Activated gamma-delta T cell (primary cell): ENCODE measurements at regions not wholly inside any gene's neighbourhood (a gene's known extent, or its start where the extent isn't known, plus 50 kb on each side); places are given as distances from the start of the nearest gene placed in this dataset.

Experiments used
- DNase-seq: peaks from one replicate; lab custom pipeline; 2025; lab: John Stamatoyannopoulos, UW

DNA sequence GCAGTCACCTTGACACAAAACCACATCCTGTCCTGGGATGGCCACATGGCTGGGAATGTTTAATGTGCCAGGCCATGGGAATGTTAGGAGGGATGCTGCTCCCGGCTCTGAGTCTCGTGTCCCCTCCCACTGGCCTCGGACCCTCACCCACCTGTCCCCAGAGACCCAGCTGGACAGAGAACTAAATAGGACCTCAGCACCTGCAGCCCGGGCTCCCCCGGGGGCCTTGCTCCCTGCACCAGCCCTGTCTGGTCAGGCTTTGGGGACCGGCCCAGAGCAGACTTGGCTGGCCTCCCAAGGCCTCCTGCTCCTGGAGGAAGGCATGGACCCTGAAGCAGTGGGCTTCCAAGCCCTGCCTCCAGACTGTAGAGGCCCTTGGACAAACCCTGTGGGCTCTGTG, 100.0 kb upstream of the IQSEC1 start:
- no peak for DNase-seq

DNA sequence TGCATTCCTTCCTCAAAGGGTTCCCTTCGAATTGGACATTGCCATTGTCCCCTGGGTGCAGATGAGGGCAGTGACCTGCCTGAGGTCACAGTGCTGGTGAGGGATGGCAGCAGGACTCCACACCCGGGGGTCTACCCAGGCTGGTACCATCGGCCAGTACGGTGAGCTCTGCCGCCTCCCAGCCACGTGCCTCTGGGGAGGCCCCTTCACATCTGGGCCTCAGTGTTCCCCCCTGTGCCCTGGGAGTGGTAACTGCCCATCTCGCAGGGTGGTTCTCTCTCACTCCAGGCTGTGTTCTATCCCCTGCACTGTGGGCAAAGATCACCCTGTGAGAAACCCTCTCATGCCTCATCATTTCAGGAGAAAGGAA, 99.4 kb upstream of the IQSEC1 start:
- no peak for DNase-seq

- no peak for DNase-seq
These were observed 98.7 kb upstream of the IQSEC1 start for GRCh38 chr3:13171704-13172643.

DNA sequence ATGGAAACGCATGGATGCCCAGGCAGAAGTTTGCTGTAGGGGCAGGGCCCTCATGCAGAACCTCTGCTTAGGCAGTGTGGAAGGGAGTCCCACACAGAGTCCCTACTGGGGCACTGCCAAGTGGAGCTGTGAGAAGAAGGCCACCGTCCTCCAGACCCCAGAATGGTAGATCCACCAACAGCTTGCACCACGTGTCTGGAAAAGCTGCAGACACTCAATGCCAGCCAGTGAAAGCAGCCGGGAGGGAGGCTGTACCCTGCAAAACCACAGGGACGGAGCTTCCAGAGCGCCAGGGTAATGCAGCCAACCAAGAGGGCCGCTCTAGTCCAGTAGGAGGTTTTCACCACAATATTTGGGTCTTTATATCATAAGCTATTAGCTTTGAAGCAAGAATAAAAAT, 97.1 kb upstream of the IQSEC1 start:
- no peak for DNase-seq

- DNase-seq = no peak
These were observed 95.2 kb upstream of the IQSEC1 start for GRCh38 chr3:13168391-13168790.

DNA sequence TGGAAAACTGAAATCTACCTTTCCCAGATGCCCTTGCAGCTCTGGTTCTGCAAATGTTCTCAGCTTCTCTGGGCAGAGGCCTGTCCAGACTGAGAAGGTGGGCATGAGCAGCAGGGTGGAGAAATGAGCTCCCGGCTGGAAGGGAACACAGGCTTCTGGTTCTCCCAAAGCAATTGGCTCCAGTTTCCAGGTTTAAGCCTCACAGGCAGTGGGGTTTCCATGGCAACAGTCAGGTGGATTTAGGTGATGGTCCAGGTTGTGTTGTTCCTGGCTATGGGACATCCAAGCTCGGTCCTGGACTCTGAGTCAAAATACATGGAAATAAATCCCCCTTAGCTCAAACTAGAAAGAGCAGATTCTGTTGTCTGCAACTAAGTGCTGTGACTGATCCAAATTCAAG, 94.6 kb upstream of the IQSEC1 start:
- no peak for DNase-seq

- DNase-seq = no peak
These were observed 94.0 kb upstream of the IQSEC1 start for GRCh38 chr3:13167064-13167743.

GRCh38 chr3:13166243-13167063, 93.2 kb upstream of the IQSEC1 start:
- DNase-seq = no peak

DNA sequence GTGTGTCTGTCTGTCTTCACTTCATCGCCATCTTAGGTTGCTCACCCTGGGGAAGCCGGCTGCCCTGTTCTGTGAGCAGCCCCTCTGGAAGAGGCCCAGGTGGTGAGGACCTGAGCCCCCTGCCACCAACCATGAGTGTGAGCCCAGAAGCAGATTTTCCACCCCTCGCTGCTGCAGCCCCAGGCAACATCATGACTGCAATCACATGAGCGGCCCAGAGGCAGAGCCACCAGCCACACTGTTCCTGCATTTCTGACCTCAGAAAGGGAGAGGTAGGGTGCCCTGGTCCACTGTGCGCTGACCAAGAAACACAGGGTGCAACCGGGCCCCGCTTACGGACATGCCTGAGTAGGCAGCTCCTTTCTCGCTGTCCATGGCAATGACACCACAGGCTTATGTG, 92.3 kb upstream of the IQSEC1 start:
- DNase-seq = no peak

DNA sequence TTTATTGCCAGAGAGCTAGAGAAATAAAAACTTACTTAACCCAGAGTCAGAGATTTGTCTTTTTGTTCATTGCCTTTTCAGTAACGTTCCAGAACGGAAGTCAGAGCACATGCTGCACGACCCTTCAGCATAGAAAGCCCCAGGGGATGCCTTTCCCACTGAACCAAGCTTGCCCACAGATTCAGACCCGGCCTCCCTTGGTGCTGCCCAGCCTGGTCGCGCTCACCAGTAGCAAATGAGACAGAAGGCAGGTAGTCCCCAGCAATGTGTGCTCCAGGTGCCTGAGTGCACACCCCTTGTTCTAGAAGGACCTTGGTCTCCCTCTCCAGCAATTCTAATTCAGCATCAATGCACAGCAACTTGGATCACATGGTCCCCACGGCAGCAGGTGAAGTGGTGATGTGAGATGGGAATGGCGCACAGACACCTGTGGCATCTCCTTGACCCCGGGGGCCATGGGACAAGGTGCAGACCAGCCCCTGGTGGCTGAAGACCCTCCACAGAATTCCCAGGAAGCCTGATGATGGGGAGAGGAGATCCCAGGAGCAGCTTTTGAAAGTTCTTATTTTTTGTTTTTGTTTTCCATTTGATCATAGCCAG, 91.8 kb upstream of the IQSEC1 start:
- DNase-seq = no peak

- DNase-seq = no peak
These were observed 90.7 kb upstream of the IQSEC1 start for GRCh38 chr3:13163848-13164382.

DNA sequence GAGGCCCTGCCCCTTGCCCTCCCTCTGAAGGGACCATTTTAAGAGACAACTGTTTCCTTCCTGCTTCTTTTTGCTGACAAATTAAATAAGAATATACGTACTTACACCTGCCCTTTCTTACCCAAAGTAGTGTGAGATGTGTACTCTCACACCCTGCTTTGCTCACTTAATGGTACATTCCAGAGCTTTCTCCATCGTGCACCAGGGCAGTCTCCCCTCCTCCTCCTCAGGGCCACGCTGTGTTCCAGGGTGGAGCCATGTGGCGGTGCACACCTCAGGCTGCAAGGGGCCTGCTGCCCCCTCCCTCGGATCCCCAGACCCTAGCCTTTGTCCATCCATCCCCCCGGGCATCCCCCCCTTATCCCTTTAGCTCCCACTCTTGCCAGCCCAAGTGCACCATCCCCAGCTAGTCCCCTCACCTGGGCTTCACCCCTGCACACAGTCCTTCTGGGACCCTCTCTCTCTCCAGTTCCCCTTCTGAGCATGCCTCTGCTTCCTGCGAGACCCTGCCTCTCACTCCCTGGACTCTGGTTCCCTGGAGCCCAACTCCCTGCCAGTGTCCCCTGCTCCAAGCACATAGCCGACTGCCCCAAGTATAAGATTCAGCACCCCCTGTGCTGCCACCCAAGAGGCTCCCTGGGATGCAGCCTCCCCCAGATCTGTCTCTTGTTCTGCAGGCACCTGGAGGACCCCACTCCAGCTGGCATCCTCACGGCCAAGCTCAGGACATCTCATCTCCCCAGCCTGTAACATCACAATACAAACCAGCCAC, 89.5 kb upstream of the IQSEC1 start:
- no peak for DNase-seq

DNA sequence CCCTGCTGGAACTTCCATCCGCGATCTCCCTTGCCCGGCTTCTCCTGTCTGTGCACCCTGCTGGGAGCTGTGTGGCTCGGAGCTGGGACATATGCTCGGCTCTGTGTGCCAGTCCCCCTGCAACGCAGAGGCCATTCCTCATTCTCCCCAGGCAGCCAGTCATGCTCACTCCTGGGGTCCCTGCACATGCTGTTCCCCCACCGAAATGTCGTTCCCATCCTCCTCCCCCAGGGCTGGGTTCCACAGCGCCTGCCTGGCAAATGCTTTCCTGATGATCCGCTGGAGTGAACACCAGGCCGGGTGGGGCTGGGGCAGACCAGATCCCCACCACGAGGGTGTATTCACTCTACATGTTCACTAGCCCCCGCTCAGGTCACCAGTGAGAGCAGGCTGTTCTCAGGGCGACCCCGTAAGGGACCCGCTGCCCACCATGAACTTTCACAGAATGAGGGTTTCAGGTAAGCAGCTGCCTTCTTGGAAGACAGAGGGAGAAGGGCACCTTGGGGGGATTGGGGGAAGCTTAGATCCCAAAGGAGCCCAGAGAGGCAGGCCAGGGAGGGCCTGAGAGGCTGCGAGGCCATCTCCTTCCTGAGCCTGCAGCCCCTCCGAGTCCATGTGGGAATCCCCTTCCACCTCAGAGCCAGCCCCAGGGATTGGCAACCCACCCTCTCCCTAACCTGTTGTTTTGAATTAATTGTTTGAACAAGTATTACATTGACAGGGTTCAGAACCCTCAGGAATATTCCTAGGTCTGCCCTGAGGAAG, 88.7 kb upstream of the IQSEC1 start:
- no peak for DNase-seq

DNA sequence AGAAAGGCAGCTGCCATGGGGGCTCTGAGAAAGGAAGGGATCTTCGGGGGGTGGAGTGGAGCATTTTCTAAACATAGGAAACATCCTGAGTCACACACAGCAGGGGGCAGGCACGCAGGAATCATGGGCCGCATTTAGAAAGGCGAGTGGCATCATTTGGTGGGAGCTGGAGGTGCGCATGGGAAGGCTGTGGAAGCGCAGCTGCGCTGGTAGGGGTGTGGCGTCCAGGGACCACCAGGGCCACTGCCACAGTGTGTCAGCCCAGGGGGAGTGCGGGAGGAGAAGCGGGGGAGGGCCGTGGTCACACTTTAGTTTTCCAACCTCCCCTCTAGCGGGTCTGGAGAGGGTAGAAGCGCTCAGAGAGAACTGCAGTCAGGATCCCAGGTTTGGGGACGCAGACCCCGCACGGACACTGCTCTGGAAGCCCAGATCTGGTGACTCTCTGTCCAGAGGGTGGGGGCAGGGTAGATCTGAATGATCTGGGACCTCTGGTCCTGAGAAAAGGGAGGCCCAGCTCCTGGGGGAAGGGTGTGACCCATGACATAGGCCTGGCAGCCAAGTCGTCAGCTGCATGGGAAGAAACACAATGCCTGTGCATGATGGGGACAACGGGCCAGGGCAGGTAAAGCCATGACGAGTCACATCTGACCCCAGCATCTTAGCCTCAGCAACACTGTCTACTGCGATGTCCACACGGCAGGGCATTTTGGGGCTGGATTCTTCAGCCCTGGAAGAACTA, 88.0 kb upstream of the IQSEC1 start:
- no peak for DNase-seq

DNA sequence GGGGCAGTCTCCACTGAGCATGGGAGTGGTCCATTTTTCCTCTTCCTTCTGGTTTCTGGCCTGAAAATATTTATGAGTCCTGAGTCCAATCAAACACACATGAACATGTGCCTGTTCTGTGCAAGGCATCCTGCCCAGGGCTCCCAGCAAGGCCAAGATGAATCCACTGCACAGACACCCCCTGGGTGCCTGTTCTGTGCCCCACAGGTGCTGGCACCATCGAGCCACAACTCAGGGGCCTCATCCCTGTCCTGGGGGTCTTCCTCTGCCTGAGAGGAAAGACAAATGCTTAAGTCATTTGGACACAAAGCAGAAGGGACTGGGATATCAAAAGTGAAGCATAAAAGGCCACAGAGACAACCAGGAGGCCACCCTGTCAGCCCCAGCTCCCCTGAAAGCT, 87.4 kb upstream of the IQSEC1 start:
- DNase-seq = no peak

- DNase-seq = no peak
These were observed 86.7 kb upstream of the IQSEC1 start for GRCh38 chr3:13159890-13160289.

- DNase-seq = no peak
These were observed 85.6 kb upstream of the IQSEC1 start for GRCh38 chr3:13158871-13159270.

DNA sequence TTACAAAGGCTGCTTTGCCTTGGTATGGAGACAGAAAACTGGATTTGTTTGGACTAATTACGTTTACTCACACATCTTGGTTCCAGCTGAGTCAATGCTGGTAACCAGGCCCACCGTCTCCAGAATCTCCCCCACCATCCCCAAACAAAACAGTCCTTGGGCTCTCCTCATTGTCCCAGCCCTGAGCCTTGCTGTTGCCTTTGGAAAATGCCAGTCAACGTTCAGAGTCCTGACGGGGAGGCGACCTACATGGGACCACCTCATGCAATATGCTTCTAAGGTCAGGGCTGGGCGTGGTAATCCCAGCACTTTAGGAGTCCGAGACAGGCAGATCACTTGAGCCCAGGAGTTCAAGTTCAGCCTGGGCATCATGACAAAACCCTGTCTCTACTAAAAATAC, 85.2 kb upstream of the IQSEC1 start:
- no peak for DNase-seq

- DNase-seq = no peak
These were observed 84.8 kb upstream of the IQSEC1 start for GRCh38 chr3:13157986-13158385.
